ENCODE measurements at regions not wholly inside any gene's neighbourhood (a gene's known extent, or its start where the extent isn't known, plus 50 kb on each side); places are given as distances from the start of the nearest gene placed in this dataset.

DNA sequence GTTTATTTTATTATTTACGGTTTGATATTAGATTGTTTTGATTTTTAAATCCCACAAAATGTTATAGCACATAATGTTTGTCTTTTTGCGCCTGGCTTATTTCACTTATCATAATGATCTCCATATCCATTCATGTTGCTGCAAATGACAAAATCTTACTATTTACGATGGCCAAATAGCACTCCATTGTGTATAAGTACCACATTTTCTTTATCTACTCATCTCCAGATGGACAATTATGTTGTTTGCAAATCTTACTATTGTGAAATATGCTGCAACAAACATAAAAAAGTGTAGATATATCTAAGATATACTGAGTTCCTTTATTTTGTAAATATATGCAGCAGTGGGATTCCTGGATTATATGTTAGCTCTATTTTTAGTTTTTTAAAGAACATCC is 1568.3 kb downstream of the AMY1C start:
- no peaks in the 10 kb centered on the region for H3K36me3 ChIP-seq
- no peaks in the 10 kb centered on the region for H3K27me3 ChIP-seq (ENCODE audit: insufficient read depth, low read depth, severe bottlenecking)
- no peaks in the 10 kb centered on the region for H3K9me3 ChIP-seq (ENCODE audit: severe bottlenecking)
- TF ChIP-seq, protein P1, sequence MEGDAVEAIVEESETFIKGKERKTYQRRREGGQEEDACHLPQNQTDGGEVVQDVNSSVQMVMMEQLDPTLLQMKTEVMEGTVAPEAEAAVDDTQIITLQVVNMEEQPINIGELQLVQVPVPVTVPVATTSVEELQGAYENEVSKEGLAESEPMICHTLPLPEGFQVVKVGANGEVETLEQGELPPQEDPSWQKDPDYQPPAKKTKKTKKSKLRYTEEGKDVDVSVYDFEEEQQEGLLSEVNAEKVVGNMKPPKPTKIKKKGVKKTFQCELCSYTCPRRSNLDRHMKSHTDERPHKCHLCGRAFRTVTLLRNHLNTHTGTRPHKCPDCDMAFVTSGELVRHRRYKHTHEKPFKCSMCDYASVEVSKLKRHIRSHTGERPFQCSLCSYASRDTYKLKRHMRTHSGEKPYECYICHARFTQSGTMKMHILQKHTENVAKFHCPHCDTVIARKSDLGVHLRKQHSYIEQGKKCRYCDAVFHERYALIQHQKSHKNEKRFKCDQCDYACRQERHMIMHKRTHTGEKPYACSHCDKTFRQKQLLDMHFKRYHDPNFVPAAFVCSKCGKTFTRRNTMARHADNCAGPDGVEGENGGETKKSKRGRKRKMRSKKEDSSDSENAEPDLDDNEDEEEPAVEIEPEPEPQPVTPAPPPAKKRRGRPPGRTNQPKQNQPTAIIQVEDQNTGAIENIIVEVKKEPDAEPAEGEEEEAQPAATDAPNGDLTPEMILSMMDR (IDR thresholded peaks at IDR 0.05; ENCODE audit: low read depth, low read length), result no peak
- H3K4me3 ChIP-seq (ENCODE audit: low read depth, low read length), result no peak overlapping the region
- no peak for DNase-seq
- no peak overlapping the region for H3K27ac ChIP-seq

DNA sequence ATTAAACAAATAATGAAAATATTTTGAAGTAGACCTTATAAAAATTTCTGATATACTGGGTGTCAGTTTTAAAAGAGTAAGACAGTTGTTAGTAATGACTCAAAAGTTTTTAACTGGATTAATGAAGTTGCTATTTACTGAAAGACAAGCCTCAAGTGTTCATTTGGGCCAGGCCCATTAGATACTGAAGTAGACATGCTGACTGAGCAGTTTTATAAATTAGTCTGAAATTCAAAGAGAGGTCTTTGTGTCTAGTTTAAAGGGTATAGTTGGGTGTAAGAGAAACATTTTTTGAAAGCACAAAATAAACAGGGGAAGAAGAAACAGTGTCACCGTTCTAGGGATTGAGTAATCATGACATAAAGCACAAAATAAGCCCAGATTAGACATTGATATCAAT is 1577.2 kb downstream of the AMY1C start:
- Histone ChIP-seq H3K27ac (no peak overlapping the region), H3K9me3 (ENCODE audit: severe bottlenecking) (no peaks in the 10 kb centered on the region), H3K4me3 (ENCODE audit: low read depth, low read length) (no peak overlapping the region), H3K27me3 (ENCODE audit: insufficient read depth, low read depth, severe bottlenecking) (no peaks in the 10 kb centered on the region), H3K36me3 (no peaks in the 10 kb centered on the region)
- TF ChIP-seq, protein P1 (IDR thresholded peaks at IDR 0.05; ENCODE audit: low read depth, low read length), result no peak
- DNase-seq, result no peak

DNA sequence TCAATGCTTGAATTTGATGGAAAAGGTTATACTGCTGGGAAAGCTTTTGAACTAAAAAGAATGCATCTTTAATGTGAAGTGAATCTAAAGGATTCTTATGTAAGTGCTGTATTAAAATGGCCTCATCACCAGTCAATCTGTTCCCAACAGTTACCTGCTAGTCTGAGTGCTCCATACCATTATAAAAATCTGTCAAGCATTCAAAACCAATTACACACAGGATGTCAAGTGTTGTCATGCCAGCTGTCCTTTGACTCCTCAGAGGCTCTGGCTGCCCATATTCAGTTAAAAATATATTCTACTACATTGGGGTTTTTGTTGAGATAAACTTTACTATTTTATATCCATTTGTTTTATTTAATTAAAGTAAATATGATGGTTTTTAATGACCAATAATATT is 1587.7 kb downstream of the AMY1C start:
- Histone ChIP-seq H3K27ac (no peak overlapping the region), H3K9me3 (ENCODE audit: severe bottlenecking) (no peaks in the 10 kb centered on the region), H3K27me3 (ENCODE audit: insufficient read depth, low read depth, severe bottlenecking) (no peaks in the 10 kb centered on the region), H3K36me3 (no peaks in the 10 kb centered on the region), H3K4me3 (ENCODE audit: low read depth, low read length) (no peak overlapping the region)
- DNase-seq, result no peak
- TF ChIP-seq, protein P1 (IDR thresholded peaks at IDR 0.05; ENCODE audit: low read depth, low read length), result no peak

DNA sequence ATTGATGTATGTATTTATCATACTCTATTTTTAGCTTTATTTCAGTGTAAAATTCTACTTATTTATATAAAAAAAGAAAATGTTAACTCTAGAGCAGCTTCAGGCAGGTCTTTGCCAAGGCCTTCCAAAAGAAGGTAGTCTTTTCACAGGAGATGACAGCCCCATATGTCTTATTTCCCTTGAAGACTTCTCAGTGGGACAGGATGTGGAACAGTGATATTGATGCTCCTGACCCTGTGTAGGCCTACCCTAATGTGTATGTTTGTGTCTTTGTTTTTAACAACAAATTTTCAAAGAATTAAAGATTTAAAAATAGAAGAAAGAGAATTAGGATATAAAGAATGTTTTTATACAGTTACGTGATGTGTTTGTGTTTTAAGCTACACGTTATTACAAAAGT is 1593.6 kb downstream of the AMY1C start:
- Histone ChIP-seq H3K4me3 (ENCODE audit: low read depth, low read length) (no peak overlapping the region), H3K27me3 (ENCODE audit: insufficient read depth, low read depth, severe bottlenecking) (no peaks in the 10 kb centered on the region), H3K27ac (no peak overlapping the region), H3K36me3 (no peaks in the 10 kb centered on the region), H3K9me3 (ENCODE audit: severe bottlenecking) (peaks cover 2% of the 10 kb centered on the region)
- no peak for DNase-seq
- TF ChIP-seq, protein P1 (IDR thresholded peaks at IDR 0.05; ENCODE audit: low read depth, low read length), result no peak

DNA sequence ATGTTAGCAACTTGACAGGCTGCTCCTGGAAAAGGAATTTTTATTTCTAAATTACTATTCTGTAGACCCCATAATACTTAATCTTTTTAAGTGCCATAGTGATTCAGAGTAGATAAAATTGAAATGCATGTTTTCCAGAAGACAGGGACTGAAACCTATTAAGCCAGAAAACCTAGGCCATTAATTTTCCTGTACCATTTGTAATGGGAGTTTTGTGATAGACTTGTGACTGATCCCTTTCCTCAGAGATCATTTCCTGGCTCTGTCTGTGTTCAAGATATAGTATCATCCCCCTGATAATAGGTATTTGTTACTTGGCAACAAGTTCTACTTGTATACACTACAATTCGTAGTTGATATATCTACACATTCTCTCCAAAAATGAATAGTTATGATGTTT is 1609.8 kb downstream of the AMY1C start:
- Histone ChIP-seq H3K27me3 (ENCODE audit: insufficient read depth, low read depth, severe bottlenecking) (no peaks in the 10 kb centered on the region), H3K27ac (no peak overlapping the region), H3K36me3 (no peaks in the 10 kb centered on the region), H3K4me3 (ENCODE audit: low read depth, low read length) (no peak overlapping the region), H3K9me3 (ENCODE audit: severe bottlenecking) (no peaks in the 10 kb centered on the region)
- TF ChIP-seq, protein P1 (IDR thresholded peaks at IDR 0.05; ENCODE audit: low read depth, low read length), result no peak
- DNase-seq, result no peak

DNA sequence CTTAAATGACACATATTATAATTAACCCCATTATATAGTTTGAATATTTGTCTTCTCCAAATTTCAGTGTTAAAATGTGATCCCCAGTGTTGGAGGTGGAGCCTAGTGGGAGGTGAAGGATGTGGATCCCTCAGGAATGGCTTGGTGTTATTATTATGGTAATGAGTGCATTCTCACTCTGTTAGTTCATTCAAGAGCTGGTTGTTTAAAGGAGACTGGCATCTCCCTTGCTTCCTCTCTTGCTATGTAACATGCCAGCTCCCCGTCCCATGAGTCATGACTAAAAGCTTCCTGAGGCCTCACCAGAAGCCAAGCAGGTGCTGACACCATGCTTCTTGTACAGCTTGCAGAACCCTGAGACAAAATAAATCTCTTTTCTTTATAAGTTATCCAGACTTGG is 1612.7 kb downstream of the AMY1C start:
- Histone ChIP-seq H3K9me3 (ENCODE audit: severe bottlenecking) (no peaks in the 10 kb centered on the region), H3K27ac (no peak overlapping the region), H3K4me3 (ENCODE audit: low read depth, low read length) (no peak overlapping the region), H3K36me3 (no peaks in the 10 kb centered on the region), H3K27me3 (ENCODE audit: insufficient read depth, low read depth, severe bottlenecking) (no peaks in the 10 kb centered on the region)
- TF ChIP-seq, protein P1 (IDR thresholded peaks at IDR 0.05; ENCODE audit: low read depth, low read length), result no peak
- DNase-seq, result no peak

Data from WERI-Rb-1 (cell line).